A673 (cell line): ENCODE measurements at regions not wholly inside any gene's neighbourhood (a gene's known extent, or its start where the extent isn't known, plus 50 kb on each side); places are given as distances from the start of the nearest gene placed in this dataset.

Experiments
- BruUV-seq: library from RNA; stranded (reverse); fragments of 400-500 nt; replicated peaks from 2 replicates; lab custom pipeline; 2021; lab: Mats Ljungman, UMichigan
- CTCF ChIA-PET: fragments of 300-600 bp; sonication (Branson Sonifier 250); formaldehyde crosslinking; loops from one replicate; lab custom pipeline; 2022; ENCODE audit warnings: antibody characterized with exemption; lab: Charles Lee
- POLR2A ChIA-PET: fragments of 300-600 bp; sonication (Branson Sonifier 250); formaldehyde crosslinking; loops from one replicate; lab custom pipeline; 2022; ENCODE audit warnings: antibody characterized with exemption; ENCODE audit not compliant: low non-redundant PET; lab: Charles Lee
- DNase-seq: peaks from one replicate; pipeline ENCODE4 v3.0.0-alpha.2; 2015; ENCODE audit warnings: low spot score
- H3K27ac ChIP-seq: fragments of 200-600 bp; sonication (generic); 2 replicates; pipeline ENCODE4 v1.5.1; 2016; ENCODE audit warnings: mixed run types, low read depth, mild to moderate bottlenecking, mixed read lengths, antibody characterized with exemption, low read length; ENCODE audit not compliant: poor library complexity, severe bottlenecking
- H3K27me3 ChIP-seq: fragments of 200-600 bp; sonication (generic); replicated peaks from 2 replicates; pipeline ENCODE4 v1.6.1; 2017; ENCODE audit warnings: mixed run types, low read depth, mild to moderate bottlenecking, mixed read lengths, antibody characterized with exemption, low read length; ENCODE audit not compliant: insufficient read depth, poor library complexity
- H3K36me3 ChIP-seq: fragments of 200-600 bp; sonication (generic); 2 replicates; pipeline ENCODE4 v1.6.1; 2016; ENCODE audit warnings: mixed run types, mild to moderate bottlenecking, mixed read lengths, antibody characterized with exemption, low read length; ENCODE audit not compliant: insufficient read depth, poor library complexity, severe bottlenecking
- H3K4me1 ChIP-seq: fragments of 200-600 bp; sonication (generic); 2 replicates; pipeline ENCODE4 v1.6.1; 2017; ENCODE audit warnings: mixed run types, mild to moderate bottlenecking, mixed read lengths, antibody characterized with exemption, low read length; ENCODE audit not compliant: insufficient read depth, poor library complexity, severe bottlenecking
- H3K4me3 ChIP-seq: fragments of 200-600 bp; sonication (generic); 2 replicates; pipeline ENCODE4 v1.5.1; 2016; ENCODE audit warnings: low read depth, mixed run types, mild to moderate bottlenecking, mixed read lengths, low read length; ENCODE audit not compliant: poor library complexity, severe bottlenecking
- H3K9me3 ChIP-seq: fragments of 200-600 bp; sonication (generic); 2 replicates; pipeline ENCODE4 v1.6.1; 2016; ENCODE audit warnings: mixed run types, low read depth, mild to moderate bottlenecking, mixed read lengths, antibody characterized with exemption, low read length; ENCODE audit not compliant: poor library complexity, severe bottlenecking
- EZH2 ChIP-seq: fragments of 200-600 bp; sonication (generic); IDR thresholded peaks from 2 replicates; pipeline ENCODE4 v1.6.1; 2017; ENCODE audit warnings: borderline replicate concordance, low read depth, mild to moderate bottlenecking, mixed read lengths, antibody characterized with exemption, low read length; ENCODE audit not compliant: poor library complexity, severe bottlenecking
- intact Hi-C: fragments of 100-400 bp; cut with micrococcal nuclease; formaldehyde crosslinking; loops from one replicate; pipeline ENCODE4 v1.10.0; 2022; ENCODE audit not compliant: unreplicated experiment
- TF ChIP-seq, protein P1 (sequence below): fragments of 300-800, 200-600 bp; sonication (generic); conservative IDR thresholded peaks from 2 replicates; pipeline ENCODE4 v1.5.1; 2017; ENCODE audit warnings: low read depth, mild to moderate bottlenecking, antibody characterized with exemption, low read length, moderate library complexity, mixed read lengths

DNA sequence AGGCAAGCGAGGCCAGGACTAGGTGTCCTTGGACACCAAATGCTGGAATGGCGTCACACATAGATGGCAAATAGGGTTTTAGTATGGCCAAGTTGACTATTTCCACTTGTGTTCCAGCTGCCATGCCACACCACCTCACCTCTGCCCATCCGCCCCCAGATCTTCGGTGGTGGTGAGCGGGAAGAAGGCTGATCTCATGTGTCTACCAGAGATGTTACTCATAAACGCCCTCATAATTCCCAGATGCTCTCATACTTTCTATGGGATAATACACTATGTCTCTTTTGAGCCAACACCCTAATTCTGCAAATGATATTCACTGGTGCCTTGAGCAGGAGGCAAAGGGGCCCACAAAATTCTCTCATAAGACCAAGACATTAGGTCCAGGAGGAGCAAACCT lies 281.1 kb upstream of the FN1 start:
- no peak for DNase-seq
- intact Hi-C loops: no loop called here
- no TSS peak for BruUV-seq
- Histone ChIP-seq H3K27me3 (no peaks in the 10 kb centered on the region), H3K36me3 (no peaks in the 10 kb centered on the region), H3K27ac (no peak overlapping the region), H3K9me3 (no peaks in the 10 kb centered on the region), H3K4me1 (peaks cover 34% of the 10 kb centered on the region), H3K4me3 (no peak overlapping the region)
- TF ChIP-seq, protein P1, sequence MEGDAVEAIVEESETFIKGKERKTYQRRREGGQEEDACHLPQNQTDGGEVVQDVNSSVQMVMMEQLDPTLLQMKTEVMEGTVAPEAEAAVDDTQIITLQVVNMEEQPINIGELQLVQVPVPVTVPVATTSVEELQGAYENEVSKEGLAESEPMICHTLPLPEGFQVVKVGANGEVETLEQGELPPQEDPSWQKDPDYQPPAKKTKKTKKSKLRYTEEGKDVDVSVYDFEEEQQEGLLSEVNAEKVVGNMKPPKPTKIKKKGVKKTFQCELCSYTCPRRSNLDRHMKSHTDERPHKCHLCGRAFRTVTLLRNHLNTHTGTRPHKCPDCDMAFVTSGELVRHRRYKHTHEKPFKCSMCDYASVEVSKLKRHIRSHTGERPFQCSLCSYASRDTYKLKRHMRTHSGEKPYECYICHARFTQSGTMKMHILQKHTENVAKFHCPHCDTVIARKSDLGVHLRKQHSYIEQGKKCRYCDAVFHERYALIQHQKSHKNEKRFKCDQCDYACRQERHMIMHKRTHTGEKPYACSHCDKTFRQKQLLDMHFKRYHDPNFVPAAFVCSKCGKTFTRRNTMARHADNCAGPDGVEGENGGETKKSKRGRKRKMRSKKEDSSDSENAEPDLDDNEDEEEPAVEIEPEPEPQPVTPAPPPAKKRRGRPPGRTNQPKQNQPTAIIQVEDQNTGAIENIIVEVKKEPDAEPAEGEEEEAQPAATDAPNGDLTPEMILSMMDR: no peak
- no peak for TF ChIP-seq EZH2
- CTCF ChIA-PET: no interaction called here
- POLR2A ChIA-PET: no interaction called here

DNA sequence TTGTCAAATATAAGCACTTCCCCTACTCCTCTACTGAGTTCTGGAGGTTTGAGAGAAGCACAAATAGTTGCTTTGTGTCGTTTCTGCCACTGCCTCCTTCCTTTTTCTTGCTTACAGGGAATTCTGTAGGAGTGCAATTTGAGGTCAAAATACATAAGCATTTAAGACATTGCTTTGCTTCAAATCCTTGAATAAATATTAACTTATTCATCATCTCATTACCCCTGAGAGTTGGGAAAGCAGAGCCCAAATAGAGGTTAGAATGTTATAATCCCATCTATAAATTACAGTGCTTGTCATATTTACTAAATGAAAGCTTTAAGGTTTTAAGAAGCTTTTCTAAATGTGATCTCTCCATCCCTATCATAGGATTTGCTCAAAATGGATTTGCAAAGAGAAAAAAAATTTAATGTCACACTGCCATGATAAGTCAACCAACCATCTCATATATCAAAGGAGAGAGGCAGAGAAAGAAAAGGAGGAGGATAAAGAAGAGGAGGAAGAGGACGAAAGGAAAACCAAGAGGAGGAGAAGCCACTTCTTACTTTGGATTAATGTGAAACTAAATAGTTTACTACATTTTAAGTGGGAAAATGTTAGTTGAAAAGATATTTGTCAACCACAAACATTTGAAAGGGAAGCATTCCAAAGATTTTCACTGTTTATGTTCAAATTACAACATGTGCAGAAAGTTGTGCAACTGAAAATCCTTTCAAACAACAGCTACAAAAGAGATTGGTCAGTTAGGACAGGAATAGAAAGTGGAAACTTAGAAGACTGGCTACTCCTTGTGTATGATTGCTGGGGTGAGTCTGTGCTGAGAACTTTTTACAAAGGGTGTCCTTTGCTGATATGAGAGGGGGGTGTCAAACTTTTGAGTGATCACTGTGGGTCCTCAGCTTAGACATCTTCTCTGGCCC lies 277.3 kb upstream of the FN1 start:
- BruUV-seq: no TSS peak
- no peak for TF ChIP-seq EZH2
- TF ChIP-seq, protein P1: no peak
- H3K36me3 ChIP-seq: no peaks in the 10 kb centered on the region
- no peak overlapping the region for H3K4me3 ChIP-seq
- ChIA-PET POLR2A (no interaction called here), CTCF (no interaction called here)
- intact Hi-C loops: no loop called here
- no peak for DNase-seq
- H3K4me1 ChIP-seq: peaks cover 35% of the 10 kb centered on the region
- H3K9me3 ChIP-seq: no peaks in the 10 kb centered on the region
- peak overlapping the region; percentile 74 for H3K27ac ChIP-seq
- no peaks in the 10 kb centered on the region for H3K27me3 ChIP-seq

DNA sequence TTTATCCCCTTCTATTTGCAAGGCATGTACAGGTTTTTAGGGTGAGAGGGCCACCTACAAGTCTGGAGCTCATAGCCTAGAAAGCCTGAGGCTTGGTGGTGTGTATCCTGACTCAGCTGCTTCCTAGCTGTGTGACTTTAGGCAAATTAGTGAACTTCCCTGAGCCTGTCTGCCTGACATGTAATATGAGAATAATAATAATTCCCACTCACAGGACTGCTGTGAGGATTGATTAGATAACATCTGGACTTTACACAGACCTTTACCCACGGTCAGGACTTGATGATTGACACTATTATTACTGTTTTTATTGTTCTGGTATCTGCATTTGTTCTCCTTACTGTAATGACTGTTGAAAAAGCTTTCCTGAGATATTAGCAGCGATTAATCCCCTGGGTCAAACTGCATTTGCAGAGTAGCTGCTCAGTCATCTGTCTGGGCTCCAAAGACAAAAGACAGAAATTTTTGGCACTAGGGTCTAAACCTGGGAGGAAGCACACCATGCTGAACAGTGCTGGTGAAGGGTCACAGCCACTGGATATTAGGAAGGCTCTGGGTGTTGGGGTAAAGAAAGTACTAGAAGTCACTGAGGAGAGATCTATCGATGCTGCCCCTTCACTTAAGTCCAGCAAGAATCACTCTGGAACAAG lies 276.5 kb upstream of the FN1 start:
- no TSS peak for BruUV-seq
- H3K36me3 ChIP-seq: no peaks in the 10 kb centered on the region
- peaks cover 31% of the 10 kb centered on the region for H3K4me1 ChIP-seq
- H3K9me3 ChIP-seq: no peaks in the 10 kb centered on the region
- H3K27ac ChIP-seq: peak overlapping the region; percentile 74
- no peaks in the 10 kb centered on the region for H3K27me3 ChIP-seq
- TF ChIP-seq EZH2: no peak
- TF ChIP-seq, protein P1: no peak
- ChIA-PET POLR2A (no interaction called here), CTCF (no interaction called here)
- no peak overlapping the region for H3K4me3 ChIP-seq
- no peak for DNase-seq
- intact Hi-C loops: no loop called here
